ENCODE measurements at regions not wholly inside any gene's neighbourhood (a gene's known extent, or its start where the extent isn't known, plus 50 kb on each side); places are given as distances from the start of the nearest gene placed in this dataset.
"Not testable (repeated sequence)": the region's sequence is repeated elsewhere in the genome, so short reads cannot be mapped to it uniquely, and the experiment has no call there.

- no peak for DNase-seq (ENCODE audit: extremely low read depth, low read depth)
Observed at GRCh38 chr5:57736716-57737115, 254.1 kb upstream of the ACTBL2 start.

- DNase-seq (ENCODE audit: extremely low read depth, low read depth), result not testable (repeated sequence)
Observed at GRCh38 chr5:57735279-57736153, 252.9 kb upstream of the ACTBL2 start.

DNA sequence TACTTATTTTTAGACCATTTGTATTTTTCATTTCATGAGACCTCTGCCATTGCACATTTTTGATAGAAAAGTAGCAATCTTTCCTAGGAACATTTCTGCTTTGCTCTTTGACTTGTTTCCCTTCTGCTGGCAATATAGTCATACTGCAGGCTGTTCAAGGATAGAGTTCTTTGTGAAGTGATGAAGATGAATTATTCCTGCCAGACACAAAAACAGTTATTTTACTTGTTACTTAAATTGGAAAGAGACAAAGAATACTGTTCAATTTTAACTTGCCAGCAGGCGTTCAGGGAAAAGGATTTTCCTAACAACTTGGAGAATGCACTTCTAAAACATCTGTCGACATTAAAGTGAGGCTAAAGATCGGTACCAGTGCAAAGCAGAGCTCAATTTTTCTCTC lies 251.7 kb upstream of the ACTBL2 start:
- no peak for DNase-seq (ENCODE audit: extremely low read depth, low read depth)

DNA sequence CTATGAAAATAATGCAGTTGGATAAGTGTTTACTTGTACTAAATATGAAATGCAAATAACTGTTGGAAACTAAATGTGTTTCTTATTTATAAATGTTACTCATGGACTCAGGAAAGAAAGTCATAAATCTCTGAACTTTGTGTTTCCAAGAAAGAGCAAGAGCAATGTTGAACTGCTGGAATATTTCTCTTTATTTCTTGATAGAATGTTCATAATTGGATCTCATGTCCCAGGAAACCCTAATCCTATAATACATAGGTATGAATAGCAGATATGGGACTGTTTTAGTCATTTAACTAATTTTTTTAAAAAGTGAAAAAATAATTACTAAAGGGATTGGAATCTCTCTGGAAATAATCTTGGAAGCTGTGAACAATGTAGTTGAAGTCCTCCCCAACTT lies 245.0 kb upstream of the ACTBL2 start:
- DNase-seq (ENCODE audit: extremely low read depth, low read depth), result no peak

DNA sequence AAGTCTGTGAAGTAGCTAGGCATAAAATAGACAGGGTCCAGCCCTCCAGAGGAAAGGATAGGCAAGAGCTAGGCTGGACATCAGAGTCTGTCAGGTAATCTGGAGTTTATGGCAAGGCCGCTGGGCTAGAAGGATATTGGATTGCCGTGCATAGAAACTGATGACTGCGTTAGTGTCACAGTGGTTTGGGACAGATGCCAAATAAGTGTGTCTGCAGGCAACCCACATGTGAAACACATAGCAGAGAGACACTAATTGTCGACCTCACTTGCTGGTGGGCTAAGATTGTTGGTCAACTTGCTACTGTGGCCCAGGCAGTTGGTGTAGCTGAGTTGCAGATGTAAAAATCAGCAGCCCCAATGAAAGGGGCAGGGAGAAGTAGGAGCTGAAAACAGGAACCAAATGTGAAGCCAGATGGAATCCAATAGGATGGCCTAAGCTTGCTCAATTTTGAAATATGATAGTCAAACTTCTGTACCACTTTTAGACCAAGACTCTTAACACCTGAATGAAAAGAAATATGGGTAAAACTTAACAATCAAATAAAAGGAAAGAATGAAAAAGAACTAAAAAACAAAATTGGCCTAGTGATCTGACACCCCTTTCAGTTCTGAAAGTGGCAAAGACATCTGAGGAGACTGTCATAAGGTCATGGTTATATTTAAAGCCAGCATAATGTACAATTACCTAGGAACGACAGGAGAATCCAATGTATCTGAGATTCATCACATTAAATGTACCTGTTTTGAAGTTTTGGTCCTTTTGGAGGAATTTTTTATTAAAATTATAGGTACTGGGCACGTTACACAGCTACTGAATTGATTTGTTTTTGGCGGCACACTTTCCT lies 243.3 kb upstream of the ACTBL2 start:
- DNase-seq (ENCODE audit: extremely low read depth, low read depth), result no peak

- DNase-seq (ENCODE audit: extremely low read depth, low read depth), result no peak
Observed at GRCh38 chr5:57724836-57725235, 242.2 kb upstream of the ACTBL2 start.

GRCh38 chr5:57721226-57721625 lies 238.6 kb upstream of the ACTBL2 start:
- DNase-seq (ENCODE audit: extremely low read depth, low read depth), result no peak

DNA sequence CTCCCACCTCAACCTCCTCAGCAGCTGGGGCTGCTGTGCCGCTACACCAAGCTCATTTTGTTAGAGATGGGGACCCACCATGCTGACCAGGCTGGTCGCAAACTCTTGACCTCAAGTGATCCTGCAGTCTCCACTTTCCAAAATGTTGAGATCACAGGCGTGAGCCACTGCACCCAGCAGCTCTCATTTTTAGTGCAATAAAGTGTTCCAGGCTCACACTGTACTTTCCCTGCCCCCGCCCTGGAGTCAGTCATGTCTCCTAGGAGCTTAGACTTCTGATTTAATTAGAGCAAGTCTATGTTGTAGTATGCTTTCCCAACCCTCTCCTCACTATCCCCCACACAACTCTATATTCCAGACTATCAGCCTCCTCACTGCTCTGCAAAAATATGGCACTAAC lies 238.0 kb upstream of the ACTBL2 start:
- DNase-seq (ENCODE audit: extremely low read depth, low read depth), result no peak

GRCh38 chr5:57719216-57719615 lies 236.6 kb upstream of the ACTBL2 start:
- no peak for DNase-seq (ENCODE audit: extremely low read depth, low read depth)

GRCh38 chr5:57718155-57718554 lies 235.5 kb upstream of the ACTBL2 start:
- DNase-seq (ENCODE audit: extremely low read depth, low read depth), result peak; percentile 43

GRCh38 chr5:57717555-57717954 lies 234.9 kb upstream of the ACTBL2 start:
- no peak for DNase-seq (ENCODE audit: extremely low read depth, low read depth)

DNA sequence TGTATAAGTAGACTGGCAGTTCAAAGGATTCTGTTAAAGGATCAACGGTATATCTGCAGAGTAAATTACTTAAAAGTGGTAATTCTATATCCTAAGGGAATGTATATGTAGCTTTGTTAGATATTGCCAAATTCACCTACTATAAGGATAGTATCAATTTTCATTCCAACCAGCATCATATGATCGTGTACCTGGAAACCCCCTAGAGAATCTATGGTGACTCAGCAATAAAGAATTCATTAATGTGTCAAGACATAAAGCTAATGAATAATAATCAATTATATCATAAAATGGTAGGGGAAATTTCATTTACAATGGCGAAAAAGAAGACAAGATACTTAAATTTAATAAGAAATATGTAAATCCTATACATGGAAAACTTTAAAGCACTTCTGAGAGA lies 234.1 kb upstream of the ACTBL2 start:
- DNase-seq (ENCODE audit: extremely low read depth, low read depth), result no peak

DNA sequence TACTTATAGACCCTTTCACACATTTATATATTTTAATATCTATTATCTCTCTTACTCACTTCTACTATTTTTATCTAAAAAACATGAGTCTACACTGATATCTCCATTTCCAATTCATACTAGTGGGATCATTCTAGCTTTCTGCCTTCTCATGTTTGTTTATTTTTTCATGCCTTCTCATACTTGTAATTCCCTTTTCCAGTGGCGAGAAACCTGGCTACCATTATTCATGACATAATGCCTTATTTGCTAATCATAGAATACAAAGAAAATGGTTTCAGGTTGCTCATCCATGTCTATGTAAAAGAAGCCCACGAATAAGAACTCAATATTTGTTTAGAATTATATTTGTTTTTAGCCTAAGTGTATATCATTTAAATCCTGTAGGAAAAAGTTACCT lies 232.7 kb upstream of the ACTBL2 start:
- DNase-seq (ENCODE audit: extremely low read depth, low read depth), result no peak

- DNase-seq (ENCODE audit: extremely low read depth, low read depth), result not testable (repeated sequence)
Observed at GRCh38 chr5:57713535-57713934, 230.9 kb upstream of the ACTBL2 start.

GRCh38 chr5:57711946-57712345 lies 229.3 kb upstream of the ACTBL2 start:
- DNase-seq (ENCODE audit: extremely low read depth, low read depth), result no peak

GRCh38 chr5:57711471-57711870 lies 228.9 kb upstream of the ACTBL2 start:
- no peak for DNase-seq (ENCODE audit: extremely low read depth, low read depth)

DNA sequence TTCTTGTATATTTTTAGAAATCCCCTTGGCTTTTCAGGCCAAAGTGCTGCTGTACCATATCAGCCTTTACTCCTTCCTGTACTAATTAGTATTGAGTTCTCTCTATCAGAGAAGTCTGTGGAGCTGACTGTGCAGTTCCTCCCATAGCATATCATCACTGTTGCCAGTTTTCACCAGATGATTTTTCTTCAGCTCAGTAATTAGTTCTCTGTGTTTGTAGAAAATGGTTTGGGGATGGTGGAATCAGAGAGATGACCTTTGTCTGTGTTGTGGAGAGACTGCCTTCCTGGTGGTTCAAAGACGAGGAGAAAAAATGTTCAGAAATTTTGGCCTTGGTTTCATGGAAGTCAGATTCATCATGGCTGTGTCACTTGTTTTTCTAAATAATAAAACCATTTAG lies 227.5 kb upstream of the ACTBL2 start:
- DNase-seq (ENCODE audit: extremely low read depth, low read depth), result no peak

DNA sequence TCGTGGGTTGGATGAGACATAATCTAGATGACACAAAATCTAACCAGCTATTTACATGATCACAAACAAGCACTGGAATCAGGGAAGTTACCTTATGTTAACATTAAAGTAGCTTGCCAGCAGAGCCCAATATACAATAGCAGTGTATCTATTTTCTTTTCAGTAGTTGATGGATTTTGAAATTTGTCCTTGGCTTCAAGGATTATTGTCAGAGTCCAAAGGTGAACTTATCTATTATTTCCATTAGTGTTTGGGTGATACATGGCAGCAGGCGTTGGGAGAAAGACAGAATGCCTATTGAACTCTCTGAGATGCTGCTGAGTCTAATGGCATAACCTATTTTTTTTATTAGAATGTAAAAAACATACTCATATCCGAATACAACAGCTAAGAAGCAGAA lies 223.2 kb upstream of the ACTBL2 start:
- no peak for DNase-seq (ENCODE audit: extremely low read depth, low read depth)

- DNase-seq (ENCODE audit: extremely low read depth, low read depth), result no peak
Observed at GRCh38 chr5:57703721-57704120, 221.1 kb upstream of the ACTBL2 start.

GRCh38 chr5:57700484-57700883 lies 217.9 kb upstream of the ACTBL2 start:
- DNase-seq (ENCODE audit: extremely low read depth, low read depth), result no peak

DNA sequence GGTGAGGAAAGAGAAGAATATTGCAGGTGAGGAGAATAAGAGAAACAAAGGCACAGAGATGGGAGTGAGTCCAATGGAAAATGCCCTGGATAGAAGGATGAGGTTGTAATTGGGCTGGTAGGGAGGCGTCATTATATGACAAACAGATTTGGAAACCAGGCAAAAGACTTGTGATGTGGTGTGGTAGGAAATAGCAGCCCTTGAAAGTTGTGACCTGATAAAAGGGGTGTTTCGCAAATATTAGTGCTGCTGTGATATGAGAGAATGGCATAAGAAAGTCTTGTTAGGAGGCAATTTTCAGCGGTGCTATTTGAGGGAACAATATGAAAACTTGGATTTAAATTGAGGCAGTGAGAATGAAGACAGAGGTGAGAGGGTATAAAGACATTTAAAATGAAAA lies 217.5 kb upstream of the ACTBL2 start:
- no peak for DNase-seq (ENCODE audit: extremely low read depth, low read depth)

GRCh38 chr5:57698802-57699201 lies 216.2 kb upstream of the ACTBL2 start:
- DNase-seq (ENCODE audit: extremely low read depth, low read depth), result no peak
